ENCODE measurements at regions not wholly inside any gene's neighbourhood (a gene's known extent, or its start where the extent isn't known, plus 50 kb on each side); places are given as distances from the start of the nearest gene placed in this dataset.

DNA sequence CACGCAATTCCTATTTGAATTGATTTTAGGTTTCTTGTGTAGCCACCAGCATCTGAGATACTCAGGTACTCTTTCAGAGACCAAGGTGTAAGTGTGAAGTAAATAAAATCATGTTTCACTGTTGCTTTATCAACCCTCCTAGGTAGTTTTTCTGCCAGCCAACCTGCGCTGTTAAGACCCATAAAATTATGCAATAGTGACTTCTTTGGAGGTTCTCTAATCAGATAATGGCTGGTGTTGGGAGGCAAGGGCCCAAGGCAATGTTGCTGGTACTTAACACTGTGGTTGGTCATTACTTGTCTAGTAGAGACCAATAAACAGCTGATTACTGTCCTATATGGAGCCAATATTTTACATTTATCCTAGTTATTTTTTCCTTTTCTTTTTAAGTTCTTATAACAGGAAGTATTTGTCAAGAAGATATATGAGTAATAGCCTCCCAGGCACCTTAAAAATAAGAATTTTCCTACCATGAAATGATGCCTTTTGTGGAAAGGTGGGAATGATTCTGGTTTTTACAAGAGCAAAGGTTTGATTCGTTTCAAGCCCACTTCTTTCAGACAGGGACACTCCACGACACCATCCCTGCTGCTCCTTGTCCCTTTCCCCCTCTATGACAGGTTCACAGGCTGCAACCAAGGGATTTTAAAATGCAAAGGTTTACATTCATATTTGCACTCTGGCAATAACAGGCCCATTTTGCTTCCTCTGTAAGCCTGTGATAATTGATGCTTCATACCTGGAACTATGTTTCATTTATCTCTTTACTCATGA lies 259.3 kb downstream of the MEIS1 start:
- TF ChIP-seq EGR1 (IDR thresholded peaks at IDR 0.05), result no peak
- TF ChIP-seq TCF12 (IDR thresholded peaks at IDR 0.05; ENCODE audit: low read depth), result no peak
- no peak for TF ChIP-seq YY1 (IDR thresholded peaks at IDR 0.05; ENCODE audit: low read depth)
- TF ChIP-seq FOXM1 (IDR thresholded peaks at IDR 0.05; ENCODE audit: borderline replicate concordance, low read depth), result no peak
- TF ChIP-seq RAD21 (IDR thresholded peaks at IDR 0.05; ENCODE audit: low read depth), result no peak
- TF ChIP-seq, protein P1, sequence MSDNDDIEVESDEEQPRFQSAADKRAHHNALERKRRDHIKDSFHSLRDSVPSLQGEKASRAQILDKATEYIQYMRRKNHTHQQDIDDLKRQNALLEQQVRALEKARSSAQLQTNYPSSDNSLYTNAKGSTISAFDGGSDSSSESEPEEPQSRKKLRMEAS (IDR thresholded peaks at IDR 0.05), result no peak
- no peak for TF ChIP-seq EP300 (IDR thresholded peaks at IDR 0.05; ENCODE audit: borderline replicate concordance)

DNA sequence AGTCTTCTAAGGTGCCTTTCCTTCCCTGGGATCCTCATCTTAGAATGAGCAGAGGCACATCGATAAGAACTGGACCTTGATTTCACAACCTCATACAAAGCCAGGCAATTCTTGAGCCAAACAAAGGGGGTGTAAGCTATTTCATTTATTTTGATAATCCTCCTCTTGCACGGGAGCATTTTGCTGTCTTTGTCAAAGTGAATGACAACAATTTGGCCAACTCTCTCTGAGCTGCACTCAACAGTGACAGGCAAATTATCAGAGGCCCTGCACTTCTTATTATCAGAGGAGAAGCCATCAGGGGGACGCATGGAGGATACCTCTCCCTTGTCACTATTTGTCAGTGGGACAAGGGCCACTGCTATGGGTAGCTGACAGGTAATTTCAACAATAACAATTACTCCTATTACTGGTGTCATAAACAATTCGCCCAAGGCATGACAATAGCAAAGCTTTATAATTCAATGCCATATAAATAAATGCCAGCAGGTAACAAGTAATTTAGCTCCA lies 260.4 kb downstream of the MEIS1 start:
- TF ChIP-seq, protein P1 (IDR thresholded peaks at IDR 0.05), result no peak
- TF ChIP-seq FOXM1 (IDR thresholded peaks at IDR 0.05; ENCODE audit: borderline replicate concordance, low read depth) (no peak), CREB1 (IDR thresholded peaks at IDR 0.05; ENCODE audit: low read depth) (no peak), RAD21 (IDR thresholded peaks at IDR 0.05; ENCODE audit: low read depth) (no peak), TAF1 (IDR thresholded peaks at IDR 0.05; ENCODE audit: low read depth) (no peak)

DNA sequence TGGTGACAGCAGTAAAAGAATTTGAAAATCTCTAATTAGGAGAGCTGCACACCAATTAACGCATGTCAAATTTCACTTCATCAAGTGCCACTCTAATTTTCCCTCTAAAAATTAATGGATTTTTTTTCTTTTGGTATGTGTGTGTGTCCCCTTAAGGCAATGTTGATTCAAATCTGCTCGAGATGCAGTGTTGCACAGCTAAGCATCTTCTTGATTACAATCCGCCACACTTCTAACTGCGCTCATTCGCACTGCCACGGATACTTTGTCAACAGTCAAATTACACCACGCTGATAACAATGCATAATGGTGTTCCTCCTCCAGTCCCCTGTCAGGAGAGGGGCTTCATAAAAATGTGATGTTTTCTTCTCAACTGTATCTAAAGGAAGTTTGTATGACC lies 261.4 kb downstream of the MEIS1 start:
- TF ChIP-seq TCF12 (IDR thresholded peaks at IDR 0.05; ENCODE audit: low read depth) (no peak), TEAD4 (IDR thresholded peaks at IDR 0.05) (no peak), CEBPB (IDR thresholded peaks at IDR 0.05) (no peak), EP300 (IDR thresholded peaks at IDR 0.05; ENCODE audit: borderline replicate concordance) (no peak), RAD21 (IDR thresholded peaks at IDR 0.05; ENCODE audit: low read depth) (no peak), ZBTB7A (IDR thresholded peaks at IDR 0.05; ENCODE audit: low read depth) (no peak), EGR1 (IDR thresholded peaks at IDR 0.05) (no peak), TAF1 (IDR thresholded peaks at IDR 0.05; ENCODE audit: low read depth) (no peak)
- TF ChIP-seq, protein P2, sequence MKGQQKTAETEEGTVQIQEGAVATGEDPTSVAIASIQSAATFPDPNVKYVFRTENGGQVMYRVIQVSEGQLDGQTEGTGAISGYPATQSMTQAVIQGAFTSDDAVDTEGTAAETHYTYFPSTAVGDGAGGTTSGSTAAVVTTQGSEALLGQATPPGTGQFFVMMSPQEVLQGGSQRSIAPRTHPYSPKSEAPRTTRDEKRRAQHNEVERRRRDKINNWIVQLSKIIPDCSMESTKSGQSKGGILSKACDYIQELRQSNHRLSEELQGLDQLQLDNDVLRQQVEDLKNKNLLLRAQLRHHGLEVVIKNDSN (IDR thresholded peaks at IDR 0.05), result no peak

DNA sequence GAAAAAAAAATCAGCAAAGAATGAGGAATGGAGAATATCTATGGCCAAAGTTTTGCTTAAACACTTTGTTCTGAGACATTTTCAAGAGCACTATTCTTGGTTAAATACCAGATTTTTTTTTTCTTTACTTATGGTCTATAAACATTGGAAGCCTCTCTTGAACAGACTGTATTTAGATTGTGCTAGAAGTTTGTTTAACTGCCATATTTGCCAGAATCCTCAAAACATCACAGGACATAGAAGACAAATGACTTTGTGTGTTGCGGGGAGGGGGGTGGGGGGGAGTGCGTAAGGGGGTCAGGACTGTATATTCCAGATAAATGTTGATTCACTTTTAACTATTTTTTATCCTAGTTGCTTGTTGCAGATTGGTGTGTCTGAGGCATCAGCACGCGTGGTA lies 262.0 kb downstream of the MEIS1 start:
- TF ChIP-seq, protein P1 (IDR thresholded peaks at IDR 0.05), result no peak
- TF ChIP-seq FOXM1 (IDR thresholded peaks at IDR 0.05; ENCODE audit: borderline replicate concordance, low read depth) (no peak), EGR1 (IDR thresholded peaks at IDR 0.05) (no peak), TEAD4 (IDR thresholded peaks at IDR 0.05) (no peak), TCF12 (IDR thresholded peaks at IDR 0.05; ENCODE audit: low read depth) (no peak), TAF1 (IDR thresholded peaks at IDR 0.05; ENCODE audit: low read depth) (no peak), CEBPB (IDR thresholded peaks at IDR 0.05) (no peak), ZBTB7A (IDR thresholded peaks at IDR 0.05; ENCODE audit: low read depth) (no peak), RAD21 (IDR thresholded peaks at IDR 0.05; ENCODE audit: low read depth) (no peak), CREB1 (IDR thresholded peaks at IDR 0.05; ENCODE audit: low read depth) (no peak), NFIC (IDR thresholded peaks at IDR 0.05) (no peak), EP300 (IDR thresholded peaks at IDR 0.05; ENCODE audit: borderline replicate concordance) (no peak)
- TF ChIP-seq, protein P3, sequence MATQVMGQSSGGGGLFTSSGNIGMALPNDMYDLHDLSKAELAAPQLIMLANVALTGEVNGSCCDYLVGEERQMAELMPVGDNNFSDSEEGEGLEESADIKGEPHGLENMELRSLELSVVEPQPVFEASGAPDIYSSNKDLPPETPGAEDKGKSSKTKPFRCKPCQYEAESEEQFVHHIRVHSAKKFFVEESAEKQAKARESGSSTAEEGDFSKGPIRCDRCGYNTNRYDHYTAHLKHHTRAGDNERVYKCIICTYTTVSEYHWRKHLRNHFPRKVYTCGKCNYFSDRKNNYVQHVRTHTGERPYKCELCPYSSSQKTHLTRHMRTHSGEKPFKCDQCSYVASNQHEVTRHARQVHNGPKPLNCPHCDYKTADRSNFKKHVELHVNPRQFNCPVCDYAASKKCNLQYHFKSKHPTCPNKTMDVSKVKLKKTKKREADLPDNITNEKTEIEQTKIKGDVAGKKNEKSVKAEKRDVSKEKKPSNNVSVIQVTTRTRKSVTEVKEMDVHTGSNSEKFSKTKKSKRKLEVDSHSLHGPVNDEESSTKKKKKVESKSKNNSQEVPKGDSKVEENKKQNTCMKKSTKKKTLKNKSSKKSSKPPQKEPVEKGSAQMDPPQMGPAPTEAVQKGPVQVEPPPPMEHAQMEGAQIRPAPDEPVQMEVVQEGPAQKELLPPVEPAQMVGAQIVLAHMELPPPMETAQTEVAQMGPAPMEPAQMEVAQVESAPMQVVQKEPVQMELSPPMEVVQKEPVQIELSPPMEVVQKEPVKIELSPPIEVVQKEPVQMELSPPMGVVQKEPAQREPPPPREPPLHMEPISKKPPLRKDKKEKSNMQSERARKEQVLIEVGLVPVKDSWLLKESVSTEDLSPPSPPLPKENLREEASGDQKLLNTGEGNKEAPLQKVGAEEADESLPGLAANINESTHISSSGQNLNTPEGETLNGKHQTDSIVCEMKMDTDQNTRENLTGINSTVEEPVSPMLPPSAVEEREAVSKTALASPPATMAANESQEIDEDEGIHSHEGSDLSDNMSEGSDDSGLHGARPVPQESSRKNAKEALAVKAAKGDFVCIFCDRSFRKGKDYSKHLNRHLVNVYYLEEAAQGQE (IDR thresholded peaks at IDR 0.05; ENCODE audit: low read depth), result no peak
- TF ChIP-seq, protein P2 (IDR thresholded peaks at IDR 0.05), result no peak

DNA sequence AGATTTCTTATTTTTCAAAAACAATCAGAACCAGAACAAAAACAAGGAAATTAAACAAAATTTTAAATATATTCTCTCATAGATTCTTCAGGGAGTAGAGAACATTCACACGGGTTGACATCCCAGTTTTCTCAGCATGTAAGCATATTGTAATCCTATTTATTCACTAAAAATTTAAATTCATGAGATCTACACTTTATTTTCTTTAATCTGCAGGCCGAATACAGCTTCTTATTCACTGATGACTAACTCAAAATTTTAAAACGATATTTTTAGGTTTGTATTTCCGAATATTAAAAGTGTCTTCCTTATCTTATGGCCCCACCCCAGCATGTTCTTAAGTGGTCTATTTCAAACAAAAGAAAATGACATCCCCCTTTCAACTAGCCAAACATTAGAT lies 262.4 kb downstream of the MEIS1 start:
- TF ChIP-seq FOXM1 (IDR thresholded peaks at IDR 0.05; ENCODE audit: borderline replicate concordance, low read depth) (no peak), TAF1 (IDR thresholded peaks at IDR 0.05; ENCODE audit: low read depth) (no peak), ZBTB7A (IDR thresholded peaks at IDR 0.05; ENCODE audit: low read depth) (no peak), EGR1 (IDR thresholded peaks at IDR 0.05) (no peak), TEAD4 (IDR thresholded peaks at IDR 0.05) (no peak), RAD21 (IDR thresholded peaks at IDR 0.05; ENCODE audit: low read depth) (no peak), CREB1 (IDR thresholded peaks at IDR 0.05; ENCODE audit: low read depth) (no peak), CEBPB (IDR thresholded peaks at IDR 0.05) (no peak), EP300 (IDR thresholded peaks at IDR 0.05; ENCODE audit: borderline replicate concordance) (no peak), YY1 (IDR thresholded peaks at IDR 0.05; ENCODE audit: low read depth) (no peak), NFIC (IDR thresholded peaks at IDR 0.05) (no peak), TCF12 (IDR thresholded peaks at IDR 0.05; ENCODE audit: low read depth) (no peak)
- TF ChIP-seq, protein P1 (IDR thresholded peaks at IDR 0.05), result no peak
- TF ChIP-seq, protein P2 (IDR thresholded peaks at IDR 0.05), result no peak
- TF ChIP-seq, protein P3 (IDR thresholded peaks at IDR 0.05; ENCODE audit: low read depth), result no peak

Data from Ishikawa (cell line).